GM13977 (cell line): ENCODE measurements at regions not wholly inside any gene's neighbourhood (a gene's known extent, or its start where the extent isn't known, plus 50 kb on each side); places are given as distances from the start of the nearest gene placed in this dataset.
"Not testable (repeated sequence)": the region's sequence is repeated elsewhere in the genome, so short reads cannot be mapped to it uniquely, and the experiment has no call there.

Experiments
- DNase-seq: peaks from one replicate; pipeline ENCODE4 v3.0.0; 2012; ENCODE audit warnings: low spot score
- in situ Hi-C: fragments of 300-500 bp; cut with MboI; formaldehyde crosslinking; loops from one replicate; pipeline ENCODE4 v1.12.0; 2022; ENCODE audit warnings: low sequenced_read_pairs, low pct_unique_long_range_greater_than_20kb, mixed read lengths, inconsistent platforms; ENCODE audit not compliant: unreplicated experiment
- TF ChIP-seq, protein P1 (sequence below): IDR thresholded peaks from 2 replicates; pipeline ENCODE4 v1.5.1; 2012; ENCODE audit warnings: mild to moderate bottlenecking, control low read depth; ENCODE audit not compliant: insufficient read depth; ENCODE audit errors: extremely low read depth, missing control alignments

GRCh38 chr1:118485757-118486156 is 300.7 kb upstream of the SPAG17 start:
- DNase-seq = no peak
- in situ Hi-C loops = no loop called here
- TF ChIP-seq, protein P1, sequence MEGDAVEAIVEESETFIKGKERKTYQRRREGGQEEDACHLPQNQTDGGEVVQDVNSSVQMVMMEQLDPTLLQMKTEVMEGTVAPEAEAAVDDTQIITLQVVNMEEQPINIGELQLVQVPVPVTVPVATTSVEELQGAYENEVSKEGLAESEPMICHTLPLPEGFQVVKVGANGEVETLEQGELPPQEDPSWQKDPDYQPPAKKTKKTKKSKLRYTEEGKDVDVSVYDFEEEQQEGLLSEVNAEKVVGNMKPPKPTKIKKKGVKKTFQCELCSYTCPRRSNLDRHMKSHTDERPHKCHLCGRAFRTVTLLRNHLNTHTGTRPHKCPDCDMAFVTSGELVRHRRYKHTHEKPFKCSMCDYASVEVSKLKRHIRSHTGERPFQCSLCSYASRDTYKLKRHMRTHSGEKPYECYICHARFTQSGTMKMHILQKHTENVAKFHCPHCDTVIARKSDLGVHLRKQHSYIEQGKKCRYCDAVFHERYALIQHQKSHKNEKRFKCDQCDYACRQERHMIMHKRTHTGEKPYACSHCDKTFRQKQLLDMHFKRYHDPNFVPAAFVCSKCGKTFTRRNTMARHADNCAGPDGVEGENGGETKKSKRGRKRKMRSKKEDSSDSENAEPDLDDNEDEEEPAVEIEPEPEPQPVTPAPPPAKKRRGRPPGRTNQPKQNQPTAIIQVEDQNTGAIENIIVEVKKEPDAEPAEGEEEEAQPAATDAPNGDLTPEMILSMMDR = no peak

DNA sequence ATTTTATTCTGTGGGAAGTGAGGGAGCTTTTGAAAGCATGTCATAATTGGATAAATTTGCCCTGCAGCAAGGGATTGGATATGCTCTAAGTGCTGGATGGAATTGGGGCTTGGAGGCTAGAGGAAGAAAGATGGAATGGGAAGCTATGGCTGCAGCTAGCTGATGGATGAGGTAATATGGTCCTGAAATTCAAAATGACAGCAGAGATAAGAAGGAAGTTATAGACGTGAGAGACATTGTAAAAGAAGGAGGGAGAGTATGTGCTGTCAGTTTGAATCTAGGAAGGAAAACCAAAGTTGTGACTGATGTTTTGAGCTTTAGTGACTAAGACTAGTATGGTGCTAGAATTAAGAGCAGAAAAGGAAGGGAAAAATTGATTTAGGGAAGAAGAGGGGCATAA is 299.9 kb upstream of the SPAG17 start:
- TF ChIP-seq, protein P1 = no peak
- no peak for DNase-seq
- in situ Hi-C loops = no loop called here

GRCh38 chr1:118483245-118484006 is 298.4 kb upstream of the SPAG17 start:
- TF ChIP-seq, protein P1 = no peak
- DNase-seq = no peak
- in situ Hi-C loops = no loop called here

- no peak for DNase-seq
Measured at GRCh38 chr1:118481126-118481525, 296.1 kb upstream of the SPAG17 start.

GRCh38 chr1:118479351-118479750 is 294.3 kb upstream of the SPAG17 start:
- in situ Hi-C loops = no loop called here
- TF ChIP-seq, protein P1 = no peak
- DNase-seq = no peak

More at GRCh38 chr1:118481126-118481525, 296.1 kb upstream of the SPAG17 start:
- TF ChIP-seq, protein P1 = no peak
- in situ Hi-C loops = no loop called here

GRCh38 chr1:118473825-118474224 is 288.8 kb upstream of the SPAG17 start:
- TF ChIP-seq, protein P1 = no peak
- in situ Hi-C loops = no loop called here
- DNase-seq = no peak

GRCh38 chr1:118464460-118464859 is 279.4 kb upstream of the SPAG17 start:
- DNase-seq, in situ Hi-C loops: not testable (repeated sequence)
